ENCODE measurements at regions not wholly inside any gene's neighbourhood (a gene's known extent, or its start where the extent isn't known, plus 50 kb on each side); places are given as distances from the start of the nearest gene placed in this dataset.

DNA sequence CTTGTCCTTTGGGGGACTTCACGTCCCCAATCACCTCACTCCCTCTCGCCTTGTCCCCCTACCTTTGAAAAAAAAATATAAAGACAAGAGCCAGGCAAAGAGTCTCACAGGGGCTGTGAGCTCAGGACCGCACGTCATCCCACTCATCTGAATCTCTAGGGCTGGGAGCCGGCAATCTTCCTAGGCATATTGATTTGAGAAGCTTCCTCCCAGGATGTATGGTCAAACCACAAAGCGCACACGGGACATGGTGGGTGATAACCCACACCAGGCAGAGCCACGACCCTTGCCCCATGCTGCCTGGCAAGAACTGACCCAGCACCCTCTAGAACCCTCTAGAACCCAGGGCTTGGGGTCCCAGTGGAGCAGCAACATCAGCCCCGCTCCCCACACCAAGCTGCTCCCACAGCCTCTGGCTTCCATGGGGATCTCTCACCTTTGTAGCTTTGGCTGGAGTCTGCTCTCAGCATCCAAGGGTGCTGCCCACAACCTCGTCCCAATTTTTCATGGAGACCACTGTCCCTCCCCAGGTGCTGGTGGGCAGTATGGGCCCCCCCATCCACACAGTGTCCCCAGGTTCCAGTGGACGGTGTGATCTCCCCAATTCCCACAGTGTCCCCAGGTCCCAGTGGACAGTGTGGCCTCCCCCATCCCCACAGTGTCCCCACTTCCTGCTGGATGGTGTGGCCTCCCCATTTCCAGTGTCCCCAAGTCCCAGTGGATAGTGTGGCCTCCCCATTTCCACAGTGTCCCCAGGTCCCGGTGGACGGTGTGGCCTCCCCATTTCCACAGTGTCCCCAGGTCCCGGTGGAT lies 85.2 kb upstream of the FGF3 start:
- CTCF ChIA-PET: no interaction called here
- H3K4me3 Mint-ChIP-seq: no peak overlapping the region
- H3K27me3 Mint-ChIP-seq: no peaks in the 10 kb centered on the region
- no peak overlapping the region for H3K27ac Mint-ChIP-seq
- POLR2A ChIA-PET: no interaction called here
- no peaks in the 10 kb centered on the region for H3K36me3 Mint-ChIP-seq (ENCODE audit: low read depth)
- no peak for DNase-seq
- H3K9me3 Mint-ChIP-seq: no peaks in the 10 kb centered on the region
- H3K4me1 Mint-ChIP-seq: no peaks in the 10 kb centered on the region

DNA sequence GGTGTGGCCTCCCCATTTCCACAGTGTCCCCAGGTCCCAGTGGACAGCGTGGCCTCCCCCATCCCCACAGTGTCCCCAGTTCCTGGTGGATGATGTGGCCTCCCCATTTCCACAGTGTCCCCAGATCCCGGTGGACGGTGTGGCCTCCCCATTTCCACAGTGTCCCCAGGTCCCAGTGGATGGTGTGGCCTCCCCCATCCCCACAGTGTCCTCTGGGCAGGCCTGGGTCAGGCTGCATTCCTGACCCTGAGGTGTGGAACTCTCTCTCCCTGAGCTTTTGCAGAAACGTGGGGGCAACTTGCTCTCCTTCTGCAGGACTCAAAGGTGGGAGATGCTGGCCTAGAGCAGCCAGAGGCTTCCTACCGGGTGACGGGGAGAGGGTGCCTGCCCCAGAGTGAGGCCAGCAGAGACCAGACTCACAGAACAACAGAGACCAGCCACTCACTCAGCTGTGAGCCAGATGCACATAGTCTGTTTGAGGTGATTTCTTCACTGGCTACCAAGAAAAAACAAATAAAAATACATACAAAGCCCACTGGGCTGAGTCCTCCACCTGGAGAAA lies 85.8 kb upstream of the FGF3 start:
- Mint-ChIP-seq H3K9me3 (no peaks in the 10 kb centered on the region), H3K4me1 (no peaks in the 10 kb centered on the region), H3K4me3 (no peak overlapping the region), H3K27ac (no peak overlapping the region), H3K27me3 (no peaks in the 10 kb centered on the region), H3K36me3 (ENCODE audit: low read depth) (no peaks in the 10 kb centered on the region)
- no peak for DNase-seq
- CTCF ChIA-PET: no interaction called here
- POLR2A ChIA-PET: no interaction called here

GRCh38 chr11:69905611-69906452 lies 86.6 kb upstream of the FGF3 start:
- Mint-ChIP-seq H3K4me3 (no peak overlapping the region), H3K27ac (no peak overlapping the region), H3K27me3 (no peaks in the 10 kb centered on the region), H3K36me3 (ENCODE audit: low read depth) (no peaks in the 10 kb centered on the region), H3K9me3 (no peaks in the 10 kb centered on the region), H3K4me1 (no peaks in the 10 kb centered on the region)
- ChIA-PET POLR2A (no interaction called here), CTCF (interaction anchor here (1.2 kb wide), 1 partner anchor 9 kb away, joined by 3 read pairs; no protein-coding TSS in a partner anchor)
- no peak for DNase-seq

- no peaks in the 10 kb centered on the region for H3K4me1 Mint-ChIP-seq
- H3K36me3 Mint-ChIP-seq (ENCODE audit: low read depth): no peaks in the 10 kb centered on the region
- ChIA-PET CTCF (interaction anchor here (1.2 kb wide), 1 partner anchor 9 kb away, joined by 3 read pairs; no protein-coding TSS in a partner anchor), POLR2A (no interaction called here)
- H3K4me3 Mint-ChIP-seq: no peak overlapping the region
- H3K27me3 Mint-ChIP-seq: no peaks in the 10 kb centered on the region
- H3K27ac Mint-ChIP-seq: no peak overlapping the region
- no peaks in the 10 kb centered on the region for H3K9me3 Mint-ChIP-seq
- no peak for DNase-seq
Measured at GRCh38 chr11:69906453-69906907, 87.3 kb upstream of the FGF3 start.

DNA sequence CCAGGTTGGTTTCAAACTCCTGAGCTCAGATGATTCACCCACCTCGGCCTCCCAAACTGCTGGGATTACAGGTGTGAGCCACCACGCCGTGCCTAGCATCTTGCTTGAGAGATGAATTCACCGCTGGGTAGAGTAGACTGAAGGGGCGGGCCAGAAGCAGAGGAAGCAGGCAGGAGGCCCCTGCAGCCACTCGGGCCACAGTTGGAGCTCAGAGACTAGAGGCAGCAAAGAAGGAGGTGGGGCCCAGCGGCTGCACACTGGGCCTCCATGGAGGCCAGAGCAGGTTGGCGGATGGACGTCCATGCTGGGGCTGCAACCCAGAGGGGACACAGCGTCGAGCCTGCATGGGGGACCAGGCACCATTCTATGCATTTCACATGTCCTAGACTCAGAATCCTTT lies 88.4 kb upstream of the FGF3 start:
- no peaks in the 10 kb centered on the region for H3K27me3 Mint-ChIP-seq
- POLR2A ChIA-PET: no interaction called here

DNA sequence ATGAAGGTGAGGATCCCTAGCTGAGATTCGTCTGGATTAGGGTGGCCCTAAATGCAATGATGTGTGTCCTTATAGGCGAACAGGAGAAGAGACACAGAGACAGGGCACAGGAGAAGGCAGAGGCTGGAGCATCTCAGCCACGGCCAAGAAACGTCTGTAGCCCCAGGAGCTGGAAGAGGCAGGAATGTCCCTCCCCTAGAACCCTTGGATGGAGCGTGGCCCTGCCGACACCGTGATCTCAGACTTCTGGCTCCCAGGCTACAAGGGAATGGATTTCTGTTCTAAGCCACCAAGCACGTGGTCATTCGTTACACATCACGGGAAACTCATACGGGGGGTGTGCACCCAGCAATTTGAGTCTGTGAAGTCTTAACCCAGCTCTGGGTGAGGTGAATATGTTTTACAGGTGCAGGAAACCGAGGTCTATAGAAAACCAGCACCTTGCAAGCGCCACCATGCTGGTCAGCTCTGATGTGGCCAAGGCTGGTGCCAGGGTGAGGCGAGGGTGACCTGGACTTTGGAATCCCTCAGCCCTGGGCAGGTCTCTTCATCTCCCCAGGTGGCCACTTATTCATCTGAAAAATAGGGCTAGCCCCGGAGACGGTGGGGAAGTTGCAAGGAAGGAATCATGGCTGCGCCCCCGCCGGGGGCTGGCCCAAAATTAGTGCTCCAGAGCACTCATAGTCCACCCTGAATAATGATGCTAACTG lies 89.5 kb upstream of the FGF3 start:
- H3K4me3 Mint-ChIP-seq: no peak overlapping the region
- H3K27ac Mint-ChIP-seq: no peak overlapping the region
- ChIA-PET CTCF (no interaction called here), POLR2A (interaction anchor here (1.5 kb wide), 1 partner anchor 294 kb away, joined by 4 read pairs; the partner anchor contains the start of gene FADD)
- no peaks in the 10 kb centered on the region for H3K36me3 Mint-ChIP-seq (ENCODE audit: low read depth)
- no peaks in the 10 kb centered on the region for H3K9me3 Mint-ChIP-seq
- H3K27me3 Mint-ChIP-seq: no peaks in the 10 kb centered on the region
- no peak for DNase-seq
- no peaks in the 10 kb centered on the region for H3K4me1 Mint-ChIP-seq

More for the DNA sequence above, 88.4 kb upstream of the FGF3 start:
- no peak for DNase-seq
- Mint-ChIP-seq H3K4me3 (no peak overlapping the region), H3K36me3 (ENCODE audit: low read depth) (no peaks in the 10 kb centered on the region), H3K27ac (no peak overlapping the region), H3K9me3 (no peaks in the 10 kb centered on the region), H3K4me1 (no peaks in the 10 kb centered on the region)
- CTCF ChIA-PET: no interaction called here

- Mint-ChIP-seq H3K27me3 (no peaks in the 10 kb centered on the region), H3K36me3 (ENCODE audit: low read depth) (no peaks in the 10 kb centered on the region), H3K9me3 (no peaks in the 10 kb centered on the region), H3K4me3 (no peak overlapping the region), H3K27ac (no peak overlapping the region), H3K4me1 (no peaks in the 10 kb centered on the region)
- DNase-seq: no peak
- CTCF ChIA-PET: interaction anchor here (1.2 kb wide), 1 partner anchor 21 kb away, joined by 4 read pairs; no protein-coding TSS in a partner anchor
- POLR2A ChIA-PET: interaction anchor here (1.5 kb wide), 1 partner anchor 293 kb away, joined by 4 read pairs; the partner anchor contains the start of gene FADD
Measured at GRCh38 chr11:69909561-69910518, 90.6 kb upstream of the FGF3 start.

- ChIA-PET POLR2A (no interaction called here), CTCF (interaction anchor here (1.0 to 1.2 kb wide), 2 partner anchors 22 to 286 kb away, joined by 3 to 4 read pairs; no protein-coding TSS in a partner anchor)
- Mint-ChIP-seq H3K36me3 (ENCODE audit: low read depth) (no peaks in the 10 kb centered on the region), H3K27ac (no peak overlapping the region), H3K4me3 (no peak overlapping the region), H3K9me3 (no peaks in the 10 kb centered on the region), H3K27me3 (peaks cover 1% of the 10 kb centered on the region), H3K4me1 (no peaks in the 10 kb centered on the region)
- DNase-seq: no peak
Measured at GRCh38 chr11:69910519-69911309, 91.5 kb upstream of the FGF3 start.

DNA sequence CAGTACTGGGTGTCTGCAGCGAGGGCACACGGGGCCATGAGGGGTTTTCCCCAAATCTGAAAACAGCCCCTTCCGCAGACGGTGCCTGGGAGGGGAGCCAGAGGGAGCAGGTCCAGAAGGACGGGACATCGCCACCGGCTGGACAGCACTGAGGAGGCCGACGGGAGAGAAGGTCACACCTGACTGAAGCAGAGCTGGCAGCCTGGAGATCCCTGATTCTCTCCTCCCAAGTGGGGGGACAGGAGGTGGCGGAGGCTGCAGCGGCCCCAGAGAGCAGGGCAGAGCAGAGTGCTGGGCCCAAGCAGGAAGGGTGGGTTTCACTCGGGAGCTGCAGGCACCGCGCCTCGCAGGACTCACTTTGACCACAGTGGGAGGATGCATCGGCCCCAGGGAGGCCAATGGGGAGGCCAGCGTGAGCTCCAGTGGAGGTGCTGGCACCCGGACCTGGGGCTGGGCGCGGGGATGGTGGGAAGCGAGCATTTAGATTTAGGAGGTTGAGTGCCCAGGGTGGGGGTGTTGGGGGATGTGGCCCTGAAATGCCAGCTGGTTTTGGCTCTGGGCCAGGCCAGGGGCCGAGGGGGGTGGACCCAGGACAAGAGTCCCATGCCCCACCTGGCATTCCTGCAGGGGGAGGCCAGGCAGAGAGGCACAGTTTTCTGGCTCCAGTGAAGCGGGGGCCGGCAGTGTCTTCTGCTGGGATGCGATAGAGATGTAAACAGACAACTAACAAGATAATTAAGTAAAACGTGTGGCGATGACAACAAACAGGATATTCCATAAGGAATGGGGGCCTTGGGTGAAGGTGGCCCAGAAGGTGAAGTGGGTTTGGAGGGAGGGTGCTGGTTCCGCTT lies 92.3 kb upstream of the FGF3 start:
- no peak for DNase-seq
- H3K4me3 Mint-ChIP-seq: no peak overlapping the region
- POLR2A ChIA-PET: no interaction called here
- H3K27me3 Mint-ChIP-seq: peaks cover 1% of the 10 kb centered on the region
- H3K4me1 Mint-ChIP-seq: no peaks in the 10 kb centered on the region
- H3K36me3 Mint-ChIP-seq (ENCODE audit: low read depth): no peaks in the 10 kb centered on the region
- CTCF ChIA-PET: interaction anchor here (1.0 kb wide), 1 partner anchor 285 kb away, joined by 3 read pairs; no protein-coding TSS in a partner anchor
- H3K9me3 Mint-ChIP-seq: no peaks in the 10 kb centered on the region
- H3K27ac Mint-ChIP-seq: no peak overlapping the region

DNA sequence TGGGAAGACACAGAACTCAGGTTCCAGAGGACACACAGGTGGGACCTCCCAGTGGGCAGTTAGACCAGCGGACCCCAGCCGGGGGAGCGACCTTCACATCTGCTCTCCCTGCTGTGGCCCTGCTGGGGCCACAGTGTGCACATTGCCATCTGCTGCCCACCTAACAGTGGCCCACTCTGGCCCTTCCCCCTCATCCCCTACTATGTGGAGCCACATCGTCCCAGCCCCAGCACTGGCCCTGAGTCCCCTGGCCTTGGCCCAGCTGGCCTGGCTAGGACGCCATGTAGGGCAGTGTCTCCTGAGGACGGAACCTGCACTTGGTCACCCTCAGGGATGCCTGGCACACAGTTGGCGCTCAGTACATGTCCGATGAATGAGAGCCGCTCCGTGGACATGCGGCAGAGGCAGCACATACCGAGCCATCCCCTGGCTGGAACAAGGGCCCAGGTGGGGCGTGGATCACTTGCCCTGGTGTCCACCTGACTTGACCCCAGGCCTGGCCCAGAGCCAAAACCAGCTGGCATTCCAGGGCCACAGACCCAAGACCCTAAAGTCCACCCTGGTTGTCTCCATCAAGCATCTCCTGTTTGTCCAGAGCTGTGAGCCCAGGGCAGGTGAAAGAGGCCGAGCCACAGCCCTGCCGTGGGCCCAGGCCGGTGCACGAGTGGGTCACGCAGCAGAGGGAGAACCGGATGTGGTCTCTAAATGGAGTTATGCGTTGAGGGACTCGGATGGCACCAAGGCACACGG lies 93.1 kb upstream of the FGF3 start:
- POLR2A ChIA-PET: interaction anchor here (0.6 to 1.1 kb wide), 2 partner anchors 284 to 615 kb away, joined by 3 read pairs; no protein-coding TSS in a partner anchor
- Mint-ChIP-seq H3K27ac (no peak overlapping the region), H3K27me3 (peaks cover 1% of the 10 kb centered on the region), H3K4me3 (no peak overlapping the region), H3K4me1 (no peaks in the 10 kb centered on the region), H3K36me3 (ENCODE audit: low read depth) (no peaks in the 10 kb centered on the region), H3K9me3 (no peaks in the 10 kb centered on the region)
- DNase-seq: no peak
- CTCF ChIA-PET: interaction anchor here (1.0 to 1.1 kb wide), 3 partner anchors 227 to 284 kb away, joined by 3 read pairs; no protein-coding TSS in a partner anchor
